PC-9 (cell line): ENCODE measurements at regions not wholly inside any gene's neighbourhood (a gene's known extent, or its start where the extent isn't known, plus 50 kb on each side); places are given as distances from the start of the nearest gene placed in this dataset.

ENCODE experiments used
- CTCF ChIP-seq: fragments of 200-600 bp; sonication (generic); conservative IDR thresholded peaks from 2 replicates; pipeline ENCODE4 v1.6.1; 2017; ENCODE audit warnings: mixed run types, antibody characterized with exemption, mild to moderate bottlenecking, moderate library complexity
- EZH2 ChIP-seq: fragments of 200-600 bp; sonication (generic); IDR thresholded peaks from 2 replicates; pipeline ENCODE4 v1.8.0; 2017; ENCODE audit warnings: antibody characterized with exemption, low read depth

GRCh38 chr4:166195101-166195500, 322.1 kb downstream of the TLL1 start:
- no peak for TF ChIP-seq CTCF
- TF ChIP-seq EZH2, result no peak
